ENCODE measurements at regions not wholly inside any gene's neighbourhood (a gene's known extent, or its start where the extent isn't known, plus 50 kb on each side); places are given as distances from the start of the nearest gene placed in this dataset.

DNA sequence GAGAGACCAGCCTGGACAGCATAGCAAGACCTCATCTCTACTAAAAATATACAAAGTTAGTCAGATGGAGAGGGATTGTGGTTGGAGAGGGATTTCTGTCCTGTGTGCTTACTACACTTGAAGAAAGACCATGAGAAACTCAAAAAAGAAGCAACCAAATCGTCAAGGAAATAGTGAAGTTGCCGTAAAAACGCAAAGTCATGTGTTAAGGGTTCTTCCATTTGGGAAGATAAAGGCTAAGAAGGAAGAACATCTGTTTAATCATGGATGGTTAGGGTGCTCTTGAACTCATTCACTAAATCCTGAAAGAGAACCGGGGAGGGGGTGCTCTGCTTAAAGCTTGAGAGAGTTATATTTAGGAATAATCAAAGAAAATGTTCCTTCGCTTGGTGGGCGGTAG lies 59.8 kb upstream of the KDM7A start:
- TF ChIP-seq YY1 (IDR thresholded peaks at IDR 0.05; ENCODE audit: insufficient read depth, insufficient read length) = no peak
- no peak for TF ChIP-seq SUZ12 (IDR thresholded peaks at IDR 0.05; ENCODE audit: extremely low read depth, insufficient read depth, insufficient read length)
